ENCODE measurements at regions not wholly inside any gene's neighbourhood (a gene's known extent, or its start where the extent isn't known, plus 50 kb on each side); places are given as distances from the start of the nearest gene placed in this dataset.

- Histone ChIP-seq H3K4me1 (ENCODE audit: control insufficient read depth, extremely low read depth, insufficient read depth, low read length) (peaks cover 52% of the 10 kb centered on the region), H3K9me1 (ENCODE audit: control insufficient read depth, extremely low read depth, insufficient read depth, low read length) (no peaks in the 10 kb centered on the region), H3K79me2 (ENCODE audit: control insufficient read depth, insufficient read depth, low read length) (no peaks in the 10 kb centered on the region), H3K27ac (ENCODE audit: control insufficient read depth, insufficient read depth, low read length) (peak overlapping the region; percentile 13), H3K27me3 (ENCODE audit: control insufficient read depth, extremely low read depth, insufficient read depth, low read length) (no peaks in the 10 kb centered on the region), H3K36me3 (ENCODE audit: control insufficient read depth in 2 of 2, extremely low read depth in 1 of 2, insufficient read depth in 2 of 2, low read length in 2 of 2) (no peaks in the 10 kb centered on the region), H3K9ac (ENCODE audit: control insufficient read depth, extremely low read depth, insufficient read depth, low read length) (no peak overlapping the region), H2AFZ (ENCODE audit: control insufficient read depth, low read length) (peak overlapping the region; percentile 47), H3K9me3 (ENCODE audit: control insufficient read depth, low read depth, low read length) (no peaks in the 10 kb centered on the region), H3K4me2 (ENCODE audit: control insufficient read depth, extremely low read depth, insufficient read depth, low read depth, low read length) (peak overlapping the region; percentile 51), H4K20me1 (ENCODE audit: control insufficient read depth, extremely low read depth, insufficient read depth, low read length) (no peaks in the 10 kb centered on the region), H3K4me3 (ENCODE audit: control insufficient read depth in 2 of 3, extremely low read depth in 1 of 3, insufficient read depth in 2 of 3, low read depth in 1 of 3, low read length in 3 of 3) (no peak overlapping the region)
- FAIRE-seq (peak; percentile 94), DNase-seq (ENCODE audit: low read depth, low spot score) (peak; percentile 36)
- TF ChIP-seq EZH2 (IDR thresholded peaks at IDR 0.05; ENCODE audit: low read length) (no peak), CTCF (optimal IDR thresholded peaks at IDR 0.05 in 1 of 3, IDR thresholded peaks at IDR 0.05 in 1 of 3, conservative IDR thresholded peaks at IDR 0.05 in 1 of 3; ENCODE audit: extremely low read depth in 1 of 3, insufficient read depth in 2 of 3, low read length in 3 of 3) (no peak)
- dilution Hi-C loops (cut with MboI; ENCODE audit: extremely low pct_ligation_motif_present, low sequenced_read_pairs) = no loop called here
Measured at GRCh38 chr5:158380661-158381060, 521.7 kb upstream of the CLINT1 start.

- FAIRE-seq (no peak), DNase-seq (ENCODE audit: low read depth, low spot score) (no peak)
- Histone ChIP-seq H3K27ac (ENCODE audit: control insufficient read depth, insufficient read depth, low read length) (no peak overlapping the region), H3K9me1 (ENCODE audit: control insufficient read depth, extremely low read depth, insufficient read depth, low read length) (no peaks in the 10 kb centered on the region), H3K4me1 (ENCODE audit: control insufficient read depth, extremely low read depth, insufficient read depth, low read length) (peaks cover 36% of the 10 kb centered on the region), H3K9me3 (ENCODE audit: control insufficient read depth, low read depth, low read length) (no peaks in the 10 kb centered on the region), H3K27me3 (ENCODE audit: control insufficient read depth, extremely low read depth, insufficient read depth, low read length) (no peaks in the 10 kb centered on the region), H3K9ac (ENCODE audit: control insufficient read depth, extremely low read depth, insufficient read depth, low read length) (no peak overlapping the region), H3K4me3 (ENCODE audit: control insufficient read depth in 2 of 3, extremely low read depth in 1 of 3, insufficient read depth in 2 of 3, low read depth in 1 of 3, low read length in 3 of 3) (no peak overlapping the region), H3K36me3 (ENCODE audit: control insufficient read depth in 2 of 2, extremely low read depth in 1 of 2, insufficient read depth in 2 of 2, low read length in 2 of 2) (no peaks in the 10 kb centered on the region), H2AFZ (ENCODE audit: control insufficient read depth, low read length) (no peak overlapping the region), H3K4me2 (ENCODE audit: control insufficient read depth, extremely low read depth, insufficient read depth, low read depth, low read length) (no peak overlapping the region), H3K79me2 (ENCODE audit: control insufficient read depth, insufficient read depth, low read length) (no peaks in the 10 kb centered on the region), H4K20me1 (ENCODE audit: control insufficient read depth, extremely low read depth, insufficient read depth, low read length) (no peaks in the 10 kb centered on the region)
- dilution Hi-C loops (cut with MboI; ENCODE audit: extremely low pct_ligation_motif_present, low sequenced_read_pairs) = no loop called here
- TF ChIP-seq EZH2 (IDR thresholded peaks at IDR 0.05; ENCODE audit: low read length) (no peak), CTCF (optimal IDR thresholded peaks at IDR 0.05 in 1 of 3, IDR thresholded peaks at IDR 0.05 in 1 of 3, conservative IDR thresholded peaks at IDR 0.05 in 1 of 3; ENCODE audit: extremely low read depth in 1 of 3, insufficient read depth in 2 of 3, low read length in 3 of 3) (no peak)
Measured at GRCh38 chr5:158378931-158379330, 520.0 kb upstream of the CLINT1 start.

All from keratinocyte (primary cell).